CD14-positive monocyte (primary cell): ENCODE measurements at regions not wholly inside any gene's neighbourhood (a gene's known extent, or its start where the extent isn't known, plus 50 kb on each side); places are given as distances from the start of the nearest gene placed in this dataset.

ENCODE experiments used
- DNase-seq, 3 donors: peaks; one replicate each; pipeline ENCODE4 v3.0.0-alpha.2; 2011 to 2022
- H2AFZ ChIP-seq: 2 replicates; pipeline ENCODE4 v1.6.0; 2012; ENCODE audit warnings: mild to moderate bottlenecking, low read depth, low read length, inconsistent platforms; ENCODE audit not compliant: insufficient read depth, poor library complexity, severe bottlenecking
- H3K27ac ChIP-seq, 2 donors: 1 replicate in 1 of 2; 2 replicates in 1 of 2; pipeline ENCODE4 v1.5.1; 2012 to 2013; ENCODE audit warnings: low read length in 2 of 2, control low read depth in 1 of 2, inconsistent platforms in 1 of 2, low read depth in 1 of 2, mild to moderate bottlenecking in 1 of 2
- H3K27me3 ChIP-seq, 2 donors: one replicate each; pipeline versions ENCODE4 v1.6.0 to v1.6.1; 2011 to 2013; ENCODE audit warnings: low read length in 2 of 2; ENCODE audit not compliant: control insufficient read depth in 2 of 2, insufficient read depth in 2 of 2
- H3K36me3 ChIP-seq, 2 donors: replicated peaks in 1 of 2; 1 replicate in 1 of 2; 2 replicates in 1 of 2; pipeline versions ENCODE4 v1.5.1 to v1.6.1; 2012 to 2013; ENCODE audit warnings: low read length in 2 of 2, control low read depth in 1 of 2, inconsistent platforms in 1 of 2, mild to moderate bottlenecking in 1 of 2; ENCODE audit not compliant: insufficient read depth in 2 of 2, control insufficient read depth in 1 of 2
- H3K4me1 ChIP-seq, 2 donors: 1 replicate in 1 of 2; 2 replicates in 1 of 2; pipeline versions ENCODE4 v1.5.1 to v1.6.1; 2012 to 2013; ENCODE audit warnings: low read length in 2 of 2, control low read depth in 1 of 2, inconsistent platforms in 1 of 2, mild to moderate bottlenecking in 1 of 2, moderate library complexity in 1 of 2; ENCODE audit not compliant: insufficient read depth in 2 of 2, control insufficient read depth in 1 of 2
- H3K4me2 ChIP-seq: replicated peaks from 2 replicates; pipeline ENCODE3; 2012; ENCODE audit warnings: low read length, moderate library complexity, mild to moderate bottlenecking; ENCODE audit not compliant: poor library complexity, severe bottlenecking; ENCODE audit errors: extremely low read depth
- H3K4me3 ChIP-seq, 3 experiments: fragments of 200-600 bp in 1 of 3; sonication (generic) in 1 of 3; replicated peaks in 1 of 3; 1 replicate in 2 of 3; 2 replicates in 1 of 3; pipeline ENCODE4 v1.5.1; 2011 to 2013; ENCODE audit warnings: low read length in 3 of 3, mild to moderate bottlenecking in 3 of 3, control low read depth in 2 of 3, low read depth in 2 of 3, inconsistent platforms in 1 of 3, moderate library complexity in 1 of 3
- H3K79me2 ChIP-seq: 2 replicates; pipeline ENCODE4 v1.6.0; 2012; ENCODE audit warnings: mild to moderate bottlenecking, control low read depth, inconsistent platforms, low read length, moderate library complexity; ENCODE audit not compliant: insufficient read depth
- H3K9ac ChIP-seq: 2 replicates; pipeline ENCODE4 v1.6.0; 2017; ENCODE audit warnings: low read length, mild to moderate bottlenecking; ENCODE audit not compliant: insufficient read depth, poor library complexity, severe bottlenecking
- H3K9me3 ChIP-seq, 2 donors: replicated peaks in 1 of 2; 1 replicate in 1 of 2; 2 replicates in 1 of 2; pipeline versions ENCODE4 v1.5.1 to v1.6.1; 2012 to 2013; ENCODE audit warnings: low read length in 2 of 2, control low read depth in 1 of 2; ENCODE audit not compliant: control insufficient read depth in 1 of 2, insufficient read depth in 1 of 2
- H4K20me1 ChIP-seq: 2 replicates; pipeline ENCODE4 v1.6.0; 2012; ENCODE audit warnings: mild to moderate bottlenecking, low read length, control low read depth, moderate library complexity; ENCODE audit not compliant: insufficient read depth
- H3K27ac Mint-ChIP-seq, 7 donors: one replicate each; pipeline ENCODE4 v1.8.0; 2020; ENCODE audit warnings: mild to moderate bottlenecking in 7 of 7, mixed read lengths in 7 of 7, moderate library complexity in 6 of 7, inconsistent platforms in 2 of 7
- H3K27me3 Mint-ChIP-seq, 3 donors: one replicate each; pipeline ENCODE4 v1.8.0; 2021 to 2022; ENCODE audit warnings: low read depth in 3 of 3, mild to moderate bottlenecking in 3 of 3, mixed read lengths in 3 of 3, moderate library complexity in 3 of 3, inconsistent platforms in 1 of 3
- H3K36me3 Mint-ChIP-seq, 2 donors: one replicate each; pipeline ENCODE4 v1.8.0; 2020; ENCODE audit warnings: mixed read lengths in 2 of 2, inconsistent platforms in 1 of 2, mild to moderate bottlenecking in 1 of 2
- H3K4me1 Mint-ChIP-seq: one replicate; pipeline ENCODE4 v1.8.0; 2020; ENCODE audit warnings: mild to moderate bottlenecking, mixed read lengths
- H3K4me3 Mint-ChIP-seq, 2 donors: one replicate each; pipeline ENCODE4 v1.8.0; 2020; ENCODE audit warnings: mild to moderate bottlenecking in 2 of 2, mixed read lengths in 2 of 2, moderate library complexity in 1 of 2
- H3K9me3 Mint-ChIP-seq, 7 donors: one replicate each; pipeline ENCODE4 v1.8.0; 2020 to 2022; ENCODE audit warnings: mixed read lengths in 7 of 7, mild to moderate bottlenecking in 6 of 7, moderate library complexity in 6 of 7, inconsistent platforms in 2 of 7
- CTCF ChIP-seq: fragments of 200-600 bp; IDR thresholded peaks from one replicate; pipeline ENCODE4 v1.8.0; 2022; ENCODE audit warnings: antibody characterized with exemption, mild to moderate bottlenecking
- WGBS: methylation state at CpG from one replicate; pipeline ENCODE4 v1.1.5; 2013; ENCODE audit warnings: missing lambda C conversion rate; ENCODE audit not compliant: insufficient coverage; 5-methylcytosine and 5-hydroxymethylcytosine counted together
- intact Hi-C, 2 donors: fragments of 100-400 bp; cut with micrococcal nuclease; formaldehyde crosslinking; loops; one replicate each; pipeline versions ENCODE4 v1.15.0 to v1.15.1; 2023

- Mint-ChIP-seq H3K9me3 (peaks cover 0 to 4% (median 2%) of the 10 kb centered on the region in 7 donors), H3K36me3 (no peaks in the 10 kb centered on the region), H3K27me3 (no peaks in the 10 kb centered on the region), H3K27ac (no peak overlapping the region), H3K4me1 (no peaks in the 10 kb centered on the region), H3K4me3 (no peak overlapping the region)
- Histone ChIP-seq H3K4me3 (no peak overlapping the region), H3K9me3 (no peaks in the 10 kb centered on the region), H3K36me3 (no peaks in the 10 kb centered on the region), H3K27ac (no peak overlapping the region), H3K27me3 (no peaks in the 10 kb centered on the region), H3K79me2 (no peaks in the 10 kb centered on the region), H3K4me2 (no peak overlapping the region), H3K9ac (no peak overlapping the region), H2AFZ (no peak overlapping the region), H3K4me1 (no peaks in the 10 kb centered on the region), H4K20me1 (no peaks in the 10 kb centered on the region)
- DNase-seq: no peak
- intact Hi-C loops: no loop called here
- TF ChIP-seq CTCF: no peak
Measured at GRCh38 chr3:157695586-157695985, 192.4 kb upstream of the VEPH1 start.

- TF ChIP-seq CTCF: no peak
- H3K9ac ChIP-seq: no peak overlapping the region
- WGBS: no CpG with 5 or more reads among the region's 2 CpGs
- H3K4me1 Mint-ChIP-seq: no peaks in the 10 kb centered on the region
- no peaks in the 10 kb centered on the region for H3K36me3 Mint-ChIP-seq
- H4K20me1 ChIP-seq: no peaks in the 10 kb centered on the region
- no peak overlapping the region for H3K4me3 Mint-ChIP-seq
- no peak overlapping the region for H3K27ac ChIP-seq
- intact Hi-C loops: no loop called here
- no peaks in the 10 kb centered on the region for H3K27me3 Mint-ChIP-seq
- no peaks in the 10 kb centered on the region for H3K79me2 ChIP-seq
- DNase-seq: no peak
- no peak overlapping the region for H3K4me2 ChIP-seq
- H3K4me3 ChIP-seq: no peak overlapping the region
- H3K27ac Mint-ChIP-seq: no peak overlapping the region
- no peaks in the 10 kb centered on the region for H3K4me1 ChIP-seq
- no peak overlapping the region for H2AFZ ChIP-seq
- H3K36me3 ChIP-seq: no peaks in the 10 kb centered on the region
- no peaks in the 10 kb centered on the region for H3K9me3 ChIP-seq
- peaks cover 0 to 6% (median 4%) of the 10 kb centered on the region in 7 donors for H3K9me3 Mint-ChIP-seq
- no peaks in the 10 kb centered on the region for H3K27me3 ChIP-seq
Measured at GRCh38 chr3:157695103-157695502, 191.9 kb upstream of the VEPH1 start.
